Neural cell (in vitro differentiated cells): ENCODE measurements at regions not wholly inside any gene's neighbourhood (a gene's known extent, or its start where the extent isn't known, plus 50 kb on each side); places are given as distances from the start of the nearest gene placed in this dataset.

Experiments
- H2AFZ ChIP-seq: fragments of 200-600, 300-800 bp; sonication (generic), shearing (Covaris generic); 2 replicates; pipeline ENCODE4 v1.6.0; 2014; ENCODE audit warnings: low read depth, mild to moderate bottlenecking, antibody characterized with exemption, low read length, moderate library complexity
- H3F3A ChIP-seq: fragments of 200-600 bp; shearing (Covaris generic); 2 replicates; pipeline ENCODE4 v1.6.1; 2016; ENCODE audit warnings: mild to moderate bottlenecking, moderate library complexity, mixed read lengths, antibody characterized with exemption, low read length; ENCODE audit not compliant: insufficient read depth, poor library complexity, severe bottlenecking
- H3K27ac ChIP-seq: fragments of 200-600, 300-800 bp; sonication (generic), shearing (Covaris generic); 2 replicates; pipeline ENCODE4 v1.5.1; 2014; ENCODE audit warnings: mild to moderate bottlenecking, low read length, moderate library complexity
- H3K27me3 ChIP-seq: fragments of 300-800, 200-600 bp; sonication (generic), shearing (Covaris generic); 2 replicates; pipeline ENCODE4 v1.6.0; 2014; ENCODE audit warnings: mild to moderate bottlenecking, low read depth, low read length, moderate library complexity; ENCODE audit not compliant: insufficient read depth
- H3K36me3 ChIP-seq: fragments of 300-800, 200-600 bp; sonication (generic), shearing (Covaris generic); 2 replicates; pipeline ENCODE4 v1.5.1; 2014; ENCODE audit warnings: mild to moderate bottlenecking, antibody characterized with exemption, low read length, moderate library complexity; ENCODE audit not compliant: insufficient read depth
- H3K4me2 ChIP-seq: fragments of 300-800, 200-600 bp; sonication (generic), shearing (Covaris generic); 2 replicates; pipeline ENCODE4 v1.6.0; 2014; ENCODE audit warnings: mild to moderate bottlenecking, low read length
- H3K4me3 ChIP-seq: fragments of 300-800, 200-600 bp; sonication (generic), shearing (Covaris generic); 2 replicates; pipeline ENCODE4 v1.5.1; 2014; ENCODE audit warnings: mild to moderate bottlenecking, low read length, moderate library complexity
- H3K79me2 ChIP-seq: fragments of 200-600 bp; shearing (Covaris generic); replicated peaks from 2 replicates; pipeline ENCODE4 v1.6.0; 2014; ENCODE audit warnings: mild to moderate bottlenecking, low read length, moderate library complexity; ENCODE audit not compliant: insufficient read depth
- H3K9ac ChIP-seq: fragments of 300-800, 200-600 bp; sonication (generic), shearing (Covaris generic); 2 replicates; pipeline ENCODE4 v1.6.1; 2016; ENCODE audit warnings: mild to moderate bottlenecking, low read length, mixed read lengths
- H3K9me2 ChIP-seq: fragments of 200-600 bp; shearing (Covaris generic); 2 replicates; pipeline ENCODE4 v1.6.1; 2016; ENCODE audit warnings: mild to moderate bottlenecking, low read length, mixed read lengths; ENCODE audit not compliant: insufficient read depth
- H3K9me3 ChIP-seq: fragments of 200-600, 300-800 bp; sonication (generic), shearing (Covaris generic); 2 replicates; pipeline ENCODE4 v1.6.1; 2016; ENCODE audit warnings: mild to moderate bottlenecking, mixed run types, low read length, moderate library complexity, mixed read lengths
- H4K20me1 ChIP-seq: fragments of 200-600 bp; shearing (Covaris generic); 2 replicates; pipeline ENCODE4 v1.6.1; 2016; ENCODE audit warnings: mild to moderate bottlenecking, mixed run types; ENCODE audit not compliant: insufficient read depth
- EP300 ChIP-seq: fragments of 450-650 bp; conservative IDR thresholded peaks from 2 replicates; pipeline ENCODE4 v1.6.1; 2014; ENCODE audit warnings: antibody characterized with exemption, mild to moderate bottlenecking, moderate library complexity; ENCODE audit not compliant: poor library complexity, severe bottlenecking
- EZH2 ChIP-seq: fragments of 200-600, 300-800 bp; shearing (Covaris generic), sonication (generic); IDR thresholded peaks from 2 replicates; pipeline ENCODE4 v1.6.1; 2014; ENCODE audit warnings: antibody characterized with exemption, low read length, borderline replicate concordance, mild to moderate bottlenecking; ENCODE audit not compliant: insufficient read depth, poor library complexity, severe bottlenecking
- MXI1 ChIP-seq: fragments of 450-650 bp; conservative IDR thresholded peaks from 2 replicates; pipeline ENCODE4 v1.6.1; 2014; ENCODE audit warnings: antibody characterized with exemption, mild to moderate bottlenecking; ENCODE audit not compliant: poor library complexity, severe bottlenecking
- POLR2AphosphoS5 ChIP-seq: IDR thresholded peaks from 2 replicates; pipeline ENCODE4 v1.6.1; 2012
- RAD21 ChIP-seq: fragments of 450-650 bp; conservative IDR thresholded peaks from 2 replicates; pipeline ENCODE4 v1.6.1; 2014; ENCODE audit warnings: antibody characterized with exemption, mild to moderate bottlenecking, moderate library complexity
- SMC3 ChIP-seq: fragments of 450-650 bp; conservative IDR thresholded peaks from 2 replicates; pipeline ENCODE4 v1.6.1; 2014; ENCODE audit warnings: antibody characterized with exemption, mild to moderate bottlenecking, moderate library complexity; ENCODE audit not compliant: poor library complexity
- TAF1 ChIP-seq: IDR thresholded peaks from 2 replicates; pipeline ENCODE4 v1.6.1; 2012; ENCODE audit warnings: low read depth
- TF ChIP-seq, protein P1 (sequence below): fragments of 450-650 bp; IDR thresholded peaks from 2 replicates; pipeline ENCODE4 v1.5.1; 2014; ENCODE audit warnings: antibody characterized with exemption, mild to moderate bottlenecking, moderate library complexity; ENCODE audit not compliant: poor library complexity, severe bottlenecking
- TF ChIP-seq, protein P2 (sequence below): IDR thresholded peaks from 2 replicates; pipeline ENCODE4 v1.6.1; 2012; ENCODE audit warnings: borderline replicate concordance

- TF ChIP-seq SMC3 (no peak), RAD21 (no peak), EP300 (no peak), EZH2 (no peak), MXI1 (no peak), TAF1 (no peak), POLR2AphosphoS5 (no peak)
- TF ChIP-seq, protein P1, sequence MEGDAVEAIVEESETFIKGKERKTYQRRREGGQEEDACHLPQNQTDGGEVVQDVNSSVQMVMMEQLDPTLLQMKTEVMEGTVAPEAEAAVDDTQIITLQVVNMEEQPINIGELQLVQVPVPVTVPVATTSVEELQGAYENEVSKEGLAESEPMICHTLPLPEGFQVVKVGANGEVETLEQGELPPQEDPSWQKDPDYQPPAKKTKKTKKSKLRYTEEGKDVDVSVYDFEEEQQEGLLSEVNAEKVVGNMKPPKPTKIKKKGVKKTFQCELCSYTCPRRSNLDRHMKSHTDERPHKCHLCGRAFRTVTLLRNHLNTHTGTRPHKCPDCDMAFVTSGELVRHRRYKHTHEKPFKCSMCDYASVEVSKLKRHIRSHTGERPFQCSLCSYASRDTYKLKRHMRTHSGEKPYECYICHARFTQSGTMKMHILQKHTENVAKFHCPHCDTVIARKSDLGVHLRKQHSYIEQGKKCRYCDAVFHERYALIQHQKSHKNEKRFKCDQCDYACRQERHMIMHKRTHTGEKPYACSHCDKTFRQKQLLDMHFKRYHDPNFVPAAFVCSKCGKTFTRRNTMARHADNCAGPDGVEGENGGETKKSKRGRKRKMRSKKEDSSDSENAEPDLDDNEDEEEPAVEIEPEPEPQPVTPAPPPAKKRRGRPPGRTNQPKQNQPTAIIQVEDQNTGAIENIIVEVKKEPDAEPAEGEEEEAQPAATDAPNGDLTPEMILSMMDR, result no peak
- TF ChIP-seq, protein P2, sequence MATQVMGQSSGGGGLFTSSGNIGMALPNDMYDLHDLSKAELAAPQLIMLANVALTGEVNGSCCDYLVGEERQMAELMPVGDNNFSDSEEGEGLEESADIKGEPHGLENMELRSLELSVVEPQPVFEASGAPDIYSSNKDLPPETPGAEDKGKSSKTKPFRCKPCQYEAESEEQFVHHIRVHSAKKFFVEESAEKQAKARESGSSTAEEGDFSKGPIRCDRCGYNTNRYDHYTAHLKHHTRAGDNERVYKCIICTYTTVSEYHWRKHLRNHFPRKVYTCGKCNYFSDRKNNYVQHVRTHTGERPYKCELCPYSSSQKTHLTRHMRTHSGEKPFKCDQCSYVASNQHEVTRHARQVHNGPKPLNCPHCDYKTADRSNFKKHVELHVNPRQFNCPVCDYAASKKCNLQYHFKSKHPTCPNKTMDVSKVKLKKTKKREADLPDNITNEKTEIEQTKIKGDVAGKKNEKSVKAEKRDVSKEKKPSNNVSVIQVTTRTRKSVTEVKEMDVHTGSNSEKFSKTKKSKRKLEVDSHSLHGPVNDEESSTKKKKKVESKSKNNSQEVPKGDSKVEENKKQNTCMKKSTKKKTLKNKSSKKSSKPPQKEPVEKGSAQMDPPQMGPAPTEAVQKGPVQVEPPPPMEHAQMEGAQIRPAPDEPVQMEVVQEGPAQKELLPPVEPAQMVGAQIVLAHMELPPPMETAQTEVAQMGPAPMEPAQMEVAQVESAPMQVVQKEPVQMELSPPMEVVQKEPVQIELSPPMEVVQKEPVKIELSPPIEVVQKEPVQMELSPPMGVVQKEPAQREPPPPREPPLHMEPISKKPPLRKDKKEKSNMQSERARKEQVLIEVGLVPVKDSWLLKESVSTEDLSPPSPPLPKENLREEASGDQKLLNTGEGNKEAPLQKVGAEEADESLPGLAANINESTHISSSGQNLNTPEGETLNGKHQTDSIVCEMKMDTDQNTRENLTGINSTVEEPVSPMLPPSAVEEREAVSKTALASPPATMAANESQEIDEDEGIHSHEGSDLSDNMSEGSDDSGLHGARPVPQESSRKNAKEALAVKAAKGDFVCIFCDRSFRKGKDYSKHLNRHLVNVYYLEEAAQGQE, result no peak
- no peaks in the 10 kb centered on the region for H3F3A ChIP-seq
- no peak overlapping the region for H3K27ac ChIP-seq
- no peaks in the 10 kb centered on the region for H3K9me2 ChIP-seq
- H3K27me3 ChIP-seq, result no peaks in the 10 kb centered on the region
- H3K9me3 ChIP-seq, result no peaks in the 10 kb centered on the region
- no peaks in the 10 kb centered on the region for H3K79me2 ChIP-seq
- H3K4me2 ChIP-seq, result no peak overlapping the region
- no peak overlapping the region for H3K4me3 ChIP-seq
- no peak overlapping the region for H2AFZ ChIP-seq
- H4K20me1 ChIP-seq, result no peaks in the 10 kb centered on the region
- no peak overlapping the region for H3K9ac ChIP-seq
- no peaks in the 10 kb centered on the region for H3K36me3 ChIP-seq
Measured at GRCh38 chr2:199101487-199101886, 356.3 kb downstream of the SATB2 start.

DNA sequence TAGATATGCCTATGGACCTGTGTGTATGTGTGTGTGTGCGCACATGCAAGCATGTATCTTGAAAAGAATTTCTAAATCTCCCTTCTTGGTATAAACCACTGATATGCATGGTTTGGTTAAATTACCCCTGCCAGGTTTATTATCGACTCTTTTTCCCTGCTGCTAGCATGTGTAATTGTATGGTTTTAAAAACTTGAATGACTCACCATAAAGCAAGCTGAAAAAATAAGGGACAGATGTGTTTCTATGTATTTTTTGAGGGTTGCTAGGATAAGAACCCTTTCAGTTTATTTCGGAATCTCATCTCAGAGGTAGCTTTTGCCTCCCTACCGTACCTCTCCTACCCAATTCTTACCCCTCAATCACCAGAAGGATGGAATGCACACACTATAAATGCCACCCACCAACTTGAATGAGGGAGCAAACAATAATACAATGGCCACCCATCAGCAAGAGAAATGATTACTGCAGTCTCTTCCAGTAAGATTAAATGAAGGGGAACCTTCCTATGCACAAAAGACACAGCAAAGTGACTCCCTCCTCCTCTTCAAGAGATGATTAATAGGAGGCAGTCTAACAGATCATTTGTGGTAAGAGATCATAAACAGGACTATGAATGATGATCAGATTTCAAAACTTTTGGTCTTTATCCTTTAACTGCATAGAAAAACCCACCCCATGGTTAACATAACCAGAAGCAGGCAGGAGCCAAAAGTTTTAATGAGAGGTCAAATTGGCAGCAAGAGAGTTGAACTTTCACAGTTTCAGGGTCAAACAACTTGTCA, 357.2 kb downstream of the SATB2 start:
- no peaks in the 10 kb centered on the region for H3K9me2 ChIP-seq
- H3K27ac ChIP-seq, result no peak overlapping the region
- H3K79me2 ChIP-seq, result no peaks in the 10 kb centered on the region
- no peak overlapping the region for H3K9ac ChIP-seq
- no peak overlapping the region for H2AFZ ChIP-seq
- no peaks in the 10 kb centered on the region for H3K27me3 ChIP-seq
- H3F3A ChIP-seq, result no peaks in the 10 kb centered on the region
- H3K4me3 ChIP-seq, result no peak overlapping the region
- H3K9me3 ChIP-seq, result no peaks in the 10 kb centered on the region
- TF ChIP-seq EP300 (no peak), EZH2 (no peak), POLR2AphosphoS5 (no peak), SMC3 (no peak), TAF1 (no peak), RAD21 (no peak), MXI1 (no peak)
- TF ChIP-seq, protein P1, result no peak
- TF ChIP-seq, protein P2, result no peak
- H3K4me2 ChIP-seq, result no peak overlapping the region
- no peaks in the 10 kb centered on the region for H3K36me3 ChIP-seq
- no peaks in the 10 kb centered on the region for H4K20me1 ChIP-seq
